HG02885 (cell line): ENCODE measurements at regions not wholly inside any gene's neighbourhood (a gene's known extent, or its start where the extent isn't known, plus 50 kb on each side); places are given as distances from the start of the nearest gene placed in this dataset.

Experiments
- ATAC-seq: cut with Tn5 transposase; IDR thresholded peaks from one replicate; pipeline ENCODE4 v1.9.1; 2021; ENCODE audit warnings: mild to moderate bottlenecking; ENCODE audit not compliant: unreplicated experiment, poor library complexity

- ATAC-seq = no peak
Observed at GRCh38 chr10:78184851-78185692, 151.4 kb downstream of the RPS24 start.

- ATAC-seq = no peak
Observed at GRCh38 chr10:78185693-78186055, 152.0 kb downstream of the RPS24 start.

GRCh38 chr10:78186572-78186971 lies 152.9 kb downstream of the RPS24 start:
- ATAC-seq = no peak

DNA sequence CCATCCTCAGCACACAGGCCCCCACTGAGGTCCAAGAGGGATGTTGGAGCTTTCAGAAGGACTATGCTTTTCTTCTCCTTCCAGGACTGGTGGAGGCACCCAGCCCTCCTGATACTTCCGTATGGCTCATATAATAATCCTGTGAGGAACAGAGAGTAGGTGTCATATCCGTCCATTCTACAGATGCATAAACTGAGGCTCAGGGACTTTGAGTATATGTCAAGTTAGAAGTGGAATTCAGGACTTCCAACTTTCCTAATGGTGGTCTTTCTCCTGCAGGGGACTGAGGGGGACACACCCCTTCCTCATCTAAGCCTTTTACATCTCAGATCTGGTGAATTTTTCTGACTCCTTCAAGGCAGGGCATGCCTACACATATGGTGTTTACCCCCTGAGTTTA lies 153.7 kb downstream of the RPS24 start:
- ATAC-seq = no peak

GRCh38 chr10:78188446-78188845 lies 154.8 kb downstream of the RPS24 start:
- no peak for ATAC-seq

DNA sequence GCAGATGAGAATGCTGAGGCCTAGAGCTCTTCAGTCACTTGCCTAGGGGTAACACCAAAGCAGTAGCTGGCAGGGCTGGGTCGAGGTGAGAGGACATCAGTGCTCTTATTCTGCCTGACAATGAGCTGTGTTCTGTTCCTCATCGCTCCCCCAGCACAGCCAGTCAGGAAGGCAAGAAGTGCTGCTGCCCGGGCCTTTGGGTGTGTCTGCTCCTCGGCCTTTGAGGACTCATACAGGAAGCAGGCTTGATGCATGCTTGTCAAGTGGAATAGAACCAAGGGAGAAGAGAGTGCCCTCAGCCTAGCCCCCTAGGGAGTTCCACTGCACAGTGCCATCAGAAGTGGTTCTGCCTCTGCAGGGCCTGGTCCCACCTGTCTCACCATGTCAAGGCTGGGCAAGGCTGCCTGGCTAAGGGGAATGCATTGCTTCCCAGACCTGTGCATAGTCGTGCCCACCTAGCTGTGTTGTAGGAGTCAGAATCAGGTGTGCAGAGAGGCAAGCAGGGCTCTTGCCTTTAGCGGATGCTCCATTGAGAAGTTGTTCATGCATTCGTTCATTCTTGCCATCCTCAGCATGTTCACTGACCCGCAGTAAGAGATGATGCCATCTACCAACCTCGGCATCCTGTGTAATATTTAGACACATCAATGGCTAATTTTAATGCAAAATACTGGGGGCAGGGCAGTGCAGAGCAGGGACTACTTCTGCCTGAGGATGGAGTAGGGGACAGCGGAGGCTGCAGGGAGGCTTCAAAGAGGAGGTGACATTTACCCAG lies 156.6 kb downstream of the RPS24 start:
- no peak for ATAC-seq

- no peak for ATAC-seq
Observed at GRCh38 chr10:78191301-78191700, 157.6 kb downstream of the RPS24 start.

GRCh38 chr10:78193189-78193588 lies 159.5 kb downstream of the RPS24 start:
- no peak for ATAC-seq

DNA sequence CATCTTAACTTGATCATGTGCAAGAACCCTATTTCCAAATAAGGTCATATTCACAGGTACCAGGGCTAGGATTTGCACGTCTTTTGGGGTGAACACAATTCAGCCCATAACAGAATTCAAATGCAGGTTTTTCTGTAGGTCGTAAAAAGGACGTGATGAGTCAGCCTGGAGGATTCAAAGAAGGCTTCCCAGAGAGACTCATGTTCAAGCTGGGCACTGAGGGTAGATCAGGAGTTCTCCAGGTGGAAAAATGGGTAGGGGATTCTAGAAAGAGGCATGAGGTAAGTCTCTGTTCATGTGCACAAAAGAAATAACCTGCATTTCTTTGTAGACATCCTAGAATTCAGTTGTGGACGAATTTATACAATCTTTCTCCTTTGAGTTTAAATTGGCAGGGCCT lies 160.4 kb downstream of the RPS24 start:
- ATAC-seq = no peak

GRCh38 chr10:78194539-78195402 lies 161.1 kb downstream of the RPS24 start:
- ATAC-seq = no peak

DNA sequence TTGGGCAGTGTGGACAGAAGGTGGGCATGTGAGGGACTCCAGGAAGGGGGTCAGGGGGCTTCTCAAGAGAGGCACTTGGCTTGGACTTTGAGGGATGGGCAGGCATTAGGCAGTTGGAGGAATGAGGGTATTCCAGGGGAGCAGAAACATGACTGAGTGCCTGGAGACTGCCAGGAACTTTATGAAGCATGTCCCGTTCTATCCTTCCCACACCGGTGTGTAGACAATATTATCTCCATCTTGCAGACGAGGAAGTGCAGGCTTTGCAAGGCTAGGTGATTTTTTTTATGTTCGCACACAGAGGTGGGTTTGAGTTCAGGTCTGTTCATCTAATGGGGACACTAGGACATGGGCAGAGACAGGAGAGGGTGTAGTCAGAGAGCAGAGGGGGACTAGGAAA lies 162.7 kb downstream of the RPS24 start:
- ATAC-seq = no peak

GRCh38 chr10:78196964-78197363 lies 163.3 kb downstream of the RPS24 start:
- no peak for ATAC-seq

- ATAC-seq = no peak
Observed at GRCh38 chr10:78197628-78198272, 164.1 kb downstream of the RPS24 start.

DNA sequence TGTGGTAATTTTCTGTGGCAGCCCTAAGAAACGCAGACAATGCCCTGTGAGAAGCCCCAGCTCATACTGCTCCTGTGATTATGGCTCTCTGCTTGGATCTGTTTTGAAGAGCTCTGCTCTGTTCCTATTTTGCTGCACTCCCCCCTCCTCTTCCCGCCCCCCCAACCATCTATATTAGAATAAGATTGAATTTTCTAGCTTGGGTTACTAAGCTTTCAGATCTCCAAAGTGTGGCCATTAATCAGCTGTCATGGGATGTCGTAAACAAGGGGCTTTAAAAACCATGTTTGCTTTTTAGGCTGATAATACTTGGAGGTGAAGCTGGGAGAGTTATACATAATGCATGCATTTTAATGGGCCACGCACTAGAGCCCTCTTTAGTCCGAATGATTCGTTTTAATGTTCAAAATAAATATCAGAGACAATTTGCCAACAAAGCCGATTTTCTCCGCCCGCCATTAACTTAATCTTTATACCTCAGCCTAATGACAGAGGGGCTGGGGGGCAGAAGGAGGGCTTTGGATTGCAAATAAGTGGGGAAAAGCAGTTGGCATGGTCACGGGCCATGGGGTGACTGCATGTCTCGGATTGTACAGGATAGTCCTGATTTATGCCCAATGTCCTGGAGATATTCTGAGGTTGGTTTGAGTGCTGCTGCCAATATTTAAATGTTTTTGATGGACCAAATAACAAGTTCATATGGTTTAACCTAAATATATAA lies 165.5 kb downstream of the RPS24 start:
- no peak for ATAC-seq

DNA sequence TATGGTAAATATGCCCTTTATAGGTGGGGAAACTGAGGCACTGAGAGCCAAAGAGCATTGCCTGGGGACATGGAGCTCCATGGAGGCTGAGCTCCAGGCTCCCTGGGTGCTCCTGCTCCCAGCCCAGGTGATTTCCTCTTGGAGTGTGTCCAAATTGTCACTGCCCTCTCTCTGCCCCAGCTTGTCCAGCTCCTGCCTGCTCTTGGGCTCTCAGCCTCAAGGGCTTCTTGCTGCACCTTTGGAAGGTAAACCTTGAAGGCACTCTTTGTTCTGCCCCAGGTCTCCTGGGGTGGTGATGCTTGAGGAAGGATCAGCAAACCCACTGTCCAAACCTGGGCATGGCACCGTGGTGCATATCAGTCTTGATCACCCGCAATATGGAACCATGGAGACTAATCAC lies 166.1 kb downstream of the RPS24 start:
- no peak for ATAC-seq

- no peak for ATAC-seq
Observed at GRCh38 chr10:78200686-78201085, 167.0 kb downstream of the RPS24 start.

GRCh38 chr10:78202386-78202785 lies 168.7 kb downstream of the RPS24 start:
- ATAC-seq = no peak

- ATAC-seq = no peak
Observed at GRCh38 chr10:78203915-78204818, 170.5 kb downstream of the RPS24 start.
